ENCODE measurements at regions not wholly inside any gene's neighbourhood (a gene's known extent, or its start where the extent isn't known, plus 50 kb on each side); places are given as distances from the start of the nearest gene placed in this dataset.

GRCh38 chr12:87608321-87608720, 420.9 kb downstream of the C12orf50 start:
- Histone ChIP-seq H3K4me1 (no peaks in the 10 kb centered on the region), H3K9me3 (peaks cover 0 to 3% (median 0%) of the 10 kb centered on the region in 8 donors), H3K27ac (no peak overlapping the region), H3K4me3 (no peak overlapping the region), H3K36me3 (no peaks in the 10 kb centered on the region), H3K27me3 (replicated peaks in 1 of 7) (no peaks in the 10 kb centered on the region)
- DNase-seq: no peak
- intact Hi-C loops (cut with DNase I; ENCODE audit: low total_unique reads): no loop called here
- 84 to 94% (median 88%) methylated on average over 2 of the region's 2 CpGs for WGBS, 5 donors
- no peak for TF ChIP-seq CTCF (IDR thresholded peaks at IDR 0.05 in 8 of 11, conservative IDR thresholded peaks at IDR 0.05 in 3 of 11)

- 39 to 62% (median 46%) methylated on average over 2 of the region's 2 CpGs for WGBS, 5 donors
- intact Hi-C loops (cut with DNase I; ENCODE audit: low total_unique reads): no loop called here
These were observed 425.5 kb downstream of the C12orf50 start for GRCh38 chr12:87603727-87604126.

GRCh38 chr12:87599459-87599858, 429.7 kb downstream of the C12orf50 start:
- Histone ChIP-seq H3K36me3 (no peaks in the 10 kb centered on the region), H3K4me3 (no peak overlapping the region), H3K27me3 (replicated peaks in 1 of 7) (no peaks in the 10 kb centered on the region), H3K4me1 (no peaks in the 10 kb centered on the region), H3K27ac (no peak overlapping the region), H3K9me3 (peaks cover 0 to 3% (median 0%) of the 10 kb centered on the region in 8 donors)
- intact Hi-C loops (cut with DNase I; ENCODE audit: low total_unique reads): no loop called here
- no peak for DNase-seq
- 66 to 77% (median 71%) methylated on average over 3 of the region's 3 CpGs for WGBS, 5 donors
- TF ChIP-seq POLR2A (IDR thresholded peaks at IDR 0.05) (no peak), POLR2AphosphoS5 (IDR thresholded peaks at IDR 0.05) (no peak), CTCF (IDR thresholded peaks at IDR 0.05 in 8 of 11, conservative IDR thresholded peaks at IDR 0.05 in 3 of 11) (no peak)

More at GRCh38 chr12:87603727-87604126, 425.5 kb downstream of the C12orf50 start:
- no peak for DNase-seq
- Histone ChIP-seq H3K27ac (no peak overlapping the region), H3K9me3 (peaks cover 0 to 3% (median 0%) of the 10 kb centered on the region in 8 donors), H3K27me3 (replicated peaks in 1 of 7) (no peaks in the 10 kb centered on the region), H3K4me1 (no peaks in the 10 kb centered on the region), H3K36me3 (no peaks in the 10 kb centered on the region), H3K4me3 (no peak overlapping the region)
- TF ChIP-seq POLR2A (IDR thresholded peaks at IDR 0.05) (no peak), CTCF (IDR thresholded peaks at IDR 0.05 in 8 of 11, conservative IDR thresholded peaks at IDR 0.05 in 3 of 11) (no peak), POLR2AphosphoS5 (IDR thresholded peaks at IDR 0.05) (no peak)

- intact Hi-C loops (cut with DNase I; ENCODE audit: low total_unique reads): no loop called here
- H3K4me3 ChIP-seq: no peak overlapping the region
- DNase-seq: peak; percentile 31
- H3K9me3 ChIP-seq: no peaks in the 10 kb centered on the region
- TF ChIP-seq POLR2AphosphoS5 (IDR thresholded peaks at IDR 0.05) (no peak), CTCF (IDR thresholded peaks at IDR 0.05 in 8 of 11, conservative IDR thresholded peaks at IDR 0.05 in 3 of 11) (no peak), POLR2A (IDR thresholded peaks at IDR 0.05) (no peak)
- H3K4me1 ChIP-seq: no peaks in the 10 kb centered on the region
- no peaks in the 10 kb centered on the region for H3K27me3 ChIP-seq (replicated peaks in 1 of 7)
- no peaks in the 10 kb centered on the region for H3K36me3 ChIP-seq
- H3K27ac ChIP-seq: no peak overlapping the region
- 52 to 69% (median 56%) methylated on average over 3 of the region's 3 CpGs for WGBS, 5 donors
These were observed 432.1 kb downstream of the C12orf50 start for GRCh38 chr12:87597114-87597513.
